HL-60 (cell line): ENCODE measurements at regions not wholly inside any gene's neighbourhood (a gene's known extent, or its start where the extent isn't known, plus 50 kb on each side); places are given as distances from the start of the nearest gene placed in this dataset.

ENCODE experiments used
- DNase-seq, 2 experiments: peaks; one replicate each; pipeline ENCODE4 v3.0.0-alpha.2; 2010 to 2020; ENCODE audit warnings: low read depth in 1 of 2, low spot score in 1 of 2
- H3K27ac ChIP-seq: fragments of 250-450 bp; sonication (Bioruptor Pico); replicated peaks from 2 replicates; pipeline ENCODE4 v1.5.1; 2020; ENCODE audit warnings: mild to moderate bottlenecking, moderate library complexity
- H3K27me3 ChIP-seq: fragments of 250-450 bp; sonication (Bioruptor Pico); 2 replicates; pipeline ENCODE4 v1.5.1; 2021; ENCODE audit warnings: mild to moderate bottlenecking, moderate library complexity; ENCODE audit not compliant: insufficient read depth, poor library complexity, severe bottlenecking
- H3K4me3 ChIP-seq: replicated peaks from 2 replicates; pipeline ENCODE4 v1.5.1; 2011; ENCODE audit warnings: mild to moderate bottlenecking, control low read depth, low read length; ENCODE audit not compliant: insufficient read depth
- CTCF ChIP-seq: IDR thresholded peaks from one replicate; pipeline ENCODE4 v1.5.1; 2011; ENCODE audit warnings: low read length, control low read depth, inconsistent platforms; ENCODE audit not compliant: insufficient read depth
- GABPA ChIP-seq: IDR thresholded peaks from 2 replicates; pipeline ENCODE4 v1.6.1; 2012; ENCODE audit warnings: low read depth
- POLR2AphosphoS5 ChIP-seq: IDR thresholded peaks from 2 replicates; pipeline ENCODE4 v1.6.1; 2012; ENCODE audit warnings: low read depth
- REST ChIP-seq: IDR thresholded peaks from 2 replicates; pipeline ENCODE4 v1.6.1; 2012; ENCODE audit warnings: low read depth; ENCODE audit not compliant: insufficient replicate concordance
- SPI1 ChIP-seq: IDR thresholded peaks from 2 replicates; pipeline ENCODE4 v1.6.1; 2012; ENCODE audit warnings: low read depth, mild to moderate bottlenecking, borderline replicate concordance

- no peak overlapping the region for H3K27ac ChIP-seq
Observed at GRCh38 chr11:110015695-110016094, 77.5 kb upstream of the ZC3H12C start.

GRCh38 chr11:110019675-110020074 is 73.5 kb upstream of the ZC3H12C start:
- TF ChIP-seq POLR2AphosphoS5: no peak
- TF ChIP-seq CTCF: no peak
- no peak for TF ChIP-seq REST
- no peak for TF ChIP-seq SPI1
- TF ChIP-seq GABPA: no peak
- no peaks in the 10 kb centered on the region for H3K27me3 ChIP-seq
- DNase-seq: no peak
- no peak overlapping the region for H3K27ac ChIP-seq
- H3K4me3 ChIP-seq: no peak overlapping the region

More at GRCh38 chr11:110015695-110016094, 77.5 kb upstream of the ZC3H12C start:
- no peak for TF ChIP-seq GABPA
- TF ChIP-seq SPI1: no peak
- no peak for TF ChIP-seq POLR2AphosphoS5
- TF ChIP-seq REST: no peak
- TF ChIP-seq CTCF: no peak
- no peak for DNase-seq
- H3K27me3 ChIP-seq: no peaks in the 10 kb centered on the region
- no peak overlapping the region for H3K4me3 ChIP-seq

GRCh38 chr11:110022548-110022947 is 70.6 kb upstream of the ZC3H12C start:
- H3K27me3 ChIP-seq: no peaks in the 10 kb centered on the region
- TF ChIP-seq SPI1: no peak
- no peak for TF ChIP-seq REST
- no peak for TF ChIP-seq POLR2AphosphoS5
- no peak for TF ChIP-seq CTCF
- no peak for TF ChIP-seq GABPA
- DNase-seq: no peak
- H3K4me3 ChIP-seq: no peak overlapping the region
- H3K27ac ChIP-seq: no peak overlapping the region
